ENCODE measurements at regions not wholly inside any gene's neighbourhood (a gene's known extent, or its start where the extent isn't known, plus 50 kb on each side); places are given as distances from the start of the nearest gene placed in this dataset.

GRCh38 chr16:73845238-73846006, 451.2 kb upstream of the PSMD7 start:
- Histone ChIP-seq H3K27me3 (ENCODE audit: insufficient read depth, low read length) (no peaks in the 10 kb centered on the region), H3K4me1 (ENCODE audit: insufficient read depth, low read length, severe bottlenecking) (no peaks in the 10 kb centered on the region), H3K9me2 (ENCODE audit: low read depth, low read length) (no peaks in the 10 kb centered on the region), H3K79me2 (ENCODE audit: insufficient read depth, low read length) (no peaks in the 10 kb centered on the region), H2AFZ (ENCODE audit: low read length) (no peak overlapping the region), H4K20me1 (ENCODE audit: insufficient read depth, low read length) (no peaks in the 10 kb centered on the region), H3F3A (ENCODE audit: insufficient read depth, low read length) (no peaks in the 10 kb centered on the region), H3K27ac (ENCODE audit: low read depth, low read length, poor library complexity, severe bottlenecking) (no peak overlapping the region), H3K9me3 (ENCODE audit: low read length) (no peaks in the 10 kb centered on the region), H3K4me3 (ENCODE audit: low read depth, low read length, poor library complexity, severe bottlenecking) (no peak overlapping the region), H3K9ac (ENCODE audit: low read length) (no peak overlapping the region), H3K36me3 (ENCODE audit: insufficient read depth, low read length) (no peaks in the 10 kb centered on the region), H3K4me2 (ENCODE audit: low read length) (no peak overlapping the region)
- TF ChIP-seq EZH2 (IDR thresholded peaks at IDR 0.05; ENCODE audit: borderline replicate concordance, low read length) (no peak), CTCF (IDR thresholded peaks at IDR 0.05; ENCODE audit: low read length) (no peak)

GRCh38 chr16:73840728-73841127, 455.9 kb upstream of the PSMD7 start:
- Histone ChIP-seq H4K20me1 (ENCODE audit: insufficient read depth, low read length) (no peaks in the 10 kb centered on the region), H3F3A (ENCODE audit: insufficient read depth, low read length) (no peaks in the 10 kb centered on the region), H3K9me2 (ENCODE audit: low read depth, low read length) (no peaks in the 10 kb centered on the region), H3K36me3 (ENCODE audit: insufficient read depth, low read length) (no peaks in the 10 kb centered on the region), H3K4me2 (ENCODE audit: low read length) (no peak overlapping the region), H3K27ac (ENCODE audit: low read depth, low read length, poor library complexity, severe bottlenecking) (no peak overlapping the region), H3K4me1 (ENCODE audit: insufficient read depth, low read length, severe bottlenecking) (no peaks in the 10 kb centered on the region), H3K9ac (ENCODE audit: low read length) (no peak overlapping the region), H3K9me3 (ENCODE audit: low read length) (no peaks in the 10 kb centered on the region), H2AFZ (ENCODE audit: low read length) (no peak overlapping the region), H3K27me3 (ENCODE audit: insufficient read depth, low read length) (no peaks in the 10 kb centered on the region), H3K79me2 (ENCODE audit: insufficient read depth, low read length) (no peaks in the 10 kb centered on the region), H3K4me3 (ENCODE audit: low read depth, low read length, poor library complexity, severe bottlenecking) (no peak overlapping the region)
- no peak for TF ChIP-seq EZH2 (IDR thresholded peaks at IDR 0.05; ENCODE audit: borderline replicate concordance, low read length)
- TF ChIP-seq CTCF (IDR thresholded peaks at IDR 0.05; ENCODE audit: low read length) = no peak

- Histone ChIP-seq H3F3A (ENCODE audit: insufficient read depth, low read length) (no peaks in the 10 kb centered on the region), H3K27ac (ENCODE audit: low read depth, low read length, poor library complexity, severe bottlenecking) (no peak overlapping the region), H3K79me2 (ENCODE audit: insufficient read depth, low read length) (no peaks in the 10 kb centered on the region), H3K9ac (ENCODE audit: low read length) (no peak overlapping the region), H2AFZ (ENCODE audit: low read length) (no peak overlapping the region), H4K20me1 (ENCODE audit: insufficient read depth, low read length) (no peaks in the 10 kb centered on the region), H3K9me3 (ENCODE audit: low read length) (no peaks in the 10 kb centered on the region), H3K4me1 (ENCODE audit: insufficient read depth, low read length, severe bottlenecking) (no peaks in the 10 kb centered on the region), H3K27me3 (ENCODE audit: insufficient read depth, low read length) (no peaks in the 10 kb centered on the region), H3K9me2 (ENCODE audit: low read depth, low read length) (no peaks in the 10 kb centered on the region), H3K4me3 (ENCODE audit: low read depth, low read length, poor library complexity, severe bottlenecking) (no peak overlapping the region), H3K36me3 (ENCODE audit: insufficient read depth, low read length) (no peaks in the 10 kb centered on the region), H3K4me2 (ENCODE audit: low read length) (no peak overlapping the region)
- TF ChIP-seq EZH2 (IDR thresholded peaks at IDR 0.05; ENCODE audit: borderline replicate concordance, low read length) (no peak), CTCF (IDR thresholded peaks at IDR 0.05; ENCODE audit: low read length) (no peak)
Measured at GRCh38 chr16:73831220-73831619, 465.4 kb upstream of the PSMD7 start.
